ENCODE measurements at regions not wholly inside any gene's neighbourhood (a gene's known extent, or its start where the extent isn't known, plus 50 kb on each side); places are given as distances from the start of the nearest gene placed in this dataset.

DNA sequence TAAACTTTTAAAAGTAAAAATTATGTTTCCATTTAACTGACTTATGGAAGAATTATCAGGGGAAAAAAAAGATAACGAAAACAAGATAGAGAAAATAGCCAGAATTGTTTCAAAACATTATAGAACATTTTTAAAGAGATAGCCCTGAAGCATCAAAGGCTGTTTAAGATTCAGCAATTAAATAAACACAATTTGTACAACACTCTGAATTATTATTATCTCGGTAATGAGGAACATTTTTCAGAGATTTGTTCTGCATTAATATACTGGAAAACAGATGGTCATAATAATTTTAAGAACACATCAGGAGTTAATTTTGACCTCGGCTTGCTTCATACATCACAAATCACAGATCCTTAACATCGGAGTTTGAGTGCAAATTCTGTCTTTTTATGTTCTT is 643.8 kb downstream of the SORCS1 start:
- ATAC-seq = no peak

DNA sequence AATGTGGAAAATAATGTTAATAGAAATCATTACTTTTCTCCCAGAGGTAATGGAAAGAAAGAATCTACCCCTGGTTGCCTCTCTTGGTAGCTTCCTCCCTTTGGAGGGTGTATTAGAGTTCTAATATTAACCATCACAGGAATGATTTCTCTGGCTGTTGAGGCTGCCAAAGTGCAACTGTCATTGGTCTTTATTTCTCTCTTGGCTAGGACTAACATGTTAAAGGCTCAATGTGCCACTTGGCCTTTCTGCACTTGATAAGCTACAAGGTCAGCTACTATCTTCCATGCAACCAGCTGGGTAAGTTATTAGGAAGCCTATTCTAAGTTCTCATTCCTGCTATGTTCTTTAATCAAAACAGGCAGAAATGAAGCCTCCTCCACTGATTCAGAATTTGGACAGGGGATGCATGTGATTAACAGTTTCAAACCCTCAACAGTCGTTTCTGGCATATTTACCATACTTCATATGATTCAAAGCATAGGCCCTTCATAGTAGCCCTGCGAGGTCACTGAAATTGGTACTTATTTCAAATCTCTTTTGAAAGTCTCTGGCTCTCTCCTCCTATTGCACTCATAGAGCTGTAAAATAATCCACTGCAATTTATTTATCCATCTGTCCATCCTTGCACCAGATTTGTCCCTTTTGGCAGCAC is 645.0 kb downstream of the SORCS1 start:
- ATAC-seq = no peak

DNA sequence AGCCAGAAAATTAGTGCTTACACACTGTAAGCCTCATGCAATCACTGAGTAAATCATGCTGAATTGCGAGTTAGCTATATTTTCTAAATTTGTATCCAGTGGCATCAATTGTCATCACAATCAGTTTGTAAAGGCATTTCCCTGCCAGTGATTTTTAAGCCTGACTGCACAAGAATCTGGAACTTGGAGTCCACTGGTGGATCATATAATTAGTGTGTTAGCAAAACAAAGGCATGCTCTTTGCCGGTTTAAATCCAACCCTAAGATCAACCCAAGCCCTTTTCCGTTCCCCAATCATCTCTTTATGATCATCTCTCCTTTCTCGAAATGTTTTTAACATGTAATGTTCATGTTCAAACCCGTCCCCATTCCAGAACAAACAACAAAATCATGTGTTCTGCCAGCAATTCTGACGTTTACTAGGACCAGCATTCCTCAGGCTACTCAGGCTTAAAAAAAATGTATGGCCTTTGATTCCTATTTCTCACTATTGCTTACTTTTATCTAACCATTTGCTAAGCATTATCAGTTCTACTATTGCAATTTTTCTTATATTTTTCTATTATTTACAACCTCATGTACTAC is 649.2 kb downstream of the SORCS1 start:
- no peak for ATAC-seq

DNA sequence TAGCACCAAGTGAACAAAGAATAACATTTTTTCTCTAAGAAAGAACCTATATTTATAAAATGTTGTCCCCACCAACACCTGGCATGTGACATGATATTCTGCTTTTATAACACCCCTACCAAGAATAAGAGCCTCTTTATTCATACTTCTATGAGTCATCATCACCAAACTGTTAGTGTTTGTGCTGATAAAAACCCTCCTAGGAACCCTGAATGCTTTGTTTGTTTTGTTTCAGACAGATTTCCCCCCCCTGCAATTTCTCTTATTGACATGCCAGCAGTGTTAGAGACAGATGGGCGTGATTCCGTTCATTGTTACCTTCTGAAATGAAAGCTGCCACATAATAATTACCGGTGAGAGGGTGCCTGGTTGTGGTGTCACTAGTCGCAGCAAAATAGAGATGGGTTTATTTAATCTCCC is 651.1 kb downstream of the SORCS1 start:
- no peak for ATAC-seq

DNA sequence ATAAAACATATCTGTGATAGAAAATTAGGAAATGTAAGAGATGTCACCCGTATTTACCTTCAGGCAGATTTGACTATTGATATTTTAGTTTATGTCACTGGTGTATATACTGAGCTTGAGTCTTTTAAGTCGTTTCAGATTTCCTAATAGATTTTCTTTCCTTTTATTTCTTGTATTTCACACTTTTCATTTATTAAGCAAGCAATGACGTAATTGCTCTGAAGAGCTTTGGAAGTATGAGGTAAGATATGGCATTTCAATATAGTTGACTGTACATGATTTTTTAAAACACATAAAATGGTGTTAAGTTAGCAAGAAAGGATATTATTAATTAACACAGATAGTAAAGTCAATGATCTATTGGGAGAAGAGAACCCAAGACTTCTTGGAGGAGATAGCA is 652.6 kb downstream of the SORCS1 start:
- ATAC-seq = no peak

DNA sequence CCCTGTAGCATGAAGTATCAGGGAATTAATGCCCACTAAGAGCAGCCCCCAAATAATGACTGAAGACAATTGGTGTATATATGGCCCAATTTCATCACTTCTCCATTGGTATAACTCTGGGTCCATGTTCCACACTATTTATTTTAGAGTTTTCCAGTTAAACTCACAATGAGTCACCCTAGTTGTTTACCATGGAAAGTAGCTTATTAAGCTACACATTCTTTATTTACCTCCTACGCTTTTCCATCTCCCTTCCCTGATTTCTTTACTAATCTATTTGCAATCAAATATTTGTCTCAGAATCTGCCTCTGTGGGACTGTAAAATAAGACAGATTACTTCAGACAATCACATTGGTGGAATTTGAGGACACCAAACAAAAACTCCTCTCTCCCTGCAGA is 655.6 kb downstream of the SORCS1 start:
- ATAC-seq = no peak

DNA sequence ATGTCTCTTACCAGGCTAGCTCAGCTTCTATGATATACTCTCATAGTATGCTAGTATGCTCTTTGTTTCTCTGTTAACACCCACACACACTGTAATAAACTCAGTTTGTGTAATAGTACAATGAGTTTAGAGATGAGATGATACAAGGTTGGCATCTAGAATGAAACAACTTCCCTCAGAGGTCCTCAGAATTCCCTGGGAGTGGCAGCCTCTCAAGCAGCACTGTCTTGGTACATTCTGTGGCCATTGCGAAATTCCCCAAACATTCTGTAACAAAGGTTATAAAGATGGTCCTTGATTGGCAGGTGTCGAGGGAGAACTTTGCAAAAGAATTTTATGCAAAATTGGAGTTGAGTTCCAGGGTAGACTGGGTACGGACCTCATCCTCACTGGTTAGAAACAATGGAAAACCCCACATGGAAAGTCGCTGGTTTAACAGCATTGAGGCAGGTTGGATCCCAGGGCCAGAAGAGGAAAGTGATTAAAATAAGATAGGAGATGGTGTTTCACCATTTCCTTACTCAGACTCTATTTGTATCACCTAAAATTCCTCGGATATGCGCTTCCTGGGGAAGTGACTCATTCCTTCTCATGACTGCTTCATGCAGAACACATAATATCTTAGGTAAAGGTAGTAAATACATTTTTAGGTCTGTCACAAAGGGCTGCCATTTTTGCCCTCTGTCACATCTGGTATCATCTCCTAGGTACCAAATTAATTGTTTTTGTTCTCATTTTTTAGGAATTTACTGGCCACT is 657.8 kb downstream of the SORCS1 start:
- no peak for ATAC-seq

DNA sequence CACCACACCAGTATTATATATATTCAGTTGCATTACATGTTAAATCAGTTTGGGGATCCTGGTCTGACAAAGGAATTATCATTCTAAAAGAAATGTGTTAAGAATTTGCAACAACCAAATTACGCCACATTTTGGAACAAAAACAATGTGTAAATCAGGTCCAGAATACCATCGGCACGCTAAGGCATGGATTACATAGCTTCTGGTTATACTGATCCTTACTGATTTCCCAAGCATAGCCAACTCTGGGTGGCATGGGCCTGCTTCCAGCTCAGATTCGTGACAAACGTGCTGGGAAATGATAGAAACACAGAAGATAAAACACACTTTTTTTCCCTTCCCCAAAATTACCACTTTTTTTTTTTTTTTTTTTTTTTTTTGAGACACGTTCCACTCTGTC is 660.0 kb downstream of the SORCS1 start:
- no peak for ATAC-seq

DNA sequence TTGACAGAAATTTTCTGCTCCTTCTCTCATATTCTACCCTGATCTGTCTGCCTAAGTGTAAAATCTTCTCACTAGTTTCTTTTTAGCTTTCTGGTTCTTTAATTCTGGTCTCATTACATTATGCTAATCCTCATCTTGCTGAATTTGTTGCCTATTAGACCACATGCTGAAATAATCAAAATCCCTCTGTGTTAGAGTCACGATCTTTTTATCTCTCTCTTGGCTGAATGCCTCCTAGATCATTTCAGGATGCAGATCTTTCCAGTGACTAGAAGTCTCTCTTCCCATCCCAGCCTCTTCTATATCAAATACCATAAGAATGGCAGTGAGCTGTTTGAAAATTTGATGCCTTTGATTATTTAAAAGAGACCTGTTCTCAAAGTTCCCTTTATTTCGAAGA is 661.9 kb downstream of the SORCS1 start:
- ATAC-seq = no peak

DNA sequence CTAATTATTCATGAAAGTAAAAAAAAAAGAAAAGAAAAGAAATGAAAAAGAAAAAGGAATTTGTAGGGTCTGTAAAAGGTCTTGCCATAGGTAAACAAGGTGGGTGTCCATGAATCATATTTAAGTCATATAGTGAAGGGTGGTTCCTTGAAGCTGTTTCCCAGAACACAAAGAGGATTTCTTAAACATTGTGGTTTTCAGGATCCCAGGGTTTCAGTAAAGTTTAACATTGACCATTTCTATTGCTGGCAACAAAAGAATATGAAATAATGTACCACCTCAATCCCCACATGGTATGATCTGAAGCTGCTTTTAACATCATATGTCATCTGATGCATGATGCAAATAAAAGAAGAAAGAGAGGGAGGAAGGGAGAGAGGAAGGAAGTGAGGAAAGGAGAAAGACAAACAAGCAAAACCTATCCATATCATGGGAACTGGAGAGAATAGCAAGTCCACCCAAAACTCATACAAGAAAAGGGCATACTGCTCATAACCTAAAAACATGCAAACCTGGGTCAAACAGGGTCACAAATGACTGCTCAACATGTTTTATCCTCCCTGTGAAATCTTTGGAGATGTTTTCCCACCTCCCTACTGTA is 663.5 kb downstream of the SORCS1 start:
- no peak for ATAC-seq

DNA sequence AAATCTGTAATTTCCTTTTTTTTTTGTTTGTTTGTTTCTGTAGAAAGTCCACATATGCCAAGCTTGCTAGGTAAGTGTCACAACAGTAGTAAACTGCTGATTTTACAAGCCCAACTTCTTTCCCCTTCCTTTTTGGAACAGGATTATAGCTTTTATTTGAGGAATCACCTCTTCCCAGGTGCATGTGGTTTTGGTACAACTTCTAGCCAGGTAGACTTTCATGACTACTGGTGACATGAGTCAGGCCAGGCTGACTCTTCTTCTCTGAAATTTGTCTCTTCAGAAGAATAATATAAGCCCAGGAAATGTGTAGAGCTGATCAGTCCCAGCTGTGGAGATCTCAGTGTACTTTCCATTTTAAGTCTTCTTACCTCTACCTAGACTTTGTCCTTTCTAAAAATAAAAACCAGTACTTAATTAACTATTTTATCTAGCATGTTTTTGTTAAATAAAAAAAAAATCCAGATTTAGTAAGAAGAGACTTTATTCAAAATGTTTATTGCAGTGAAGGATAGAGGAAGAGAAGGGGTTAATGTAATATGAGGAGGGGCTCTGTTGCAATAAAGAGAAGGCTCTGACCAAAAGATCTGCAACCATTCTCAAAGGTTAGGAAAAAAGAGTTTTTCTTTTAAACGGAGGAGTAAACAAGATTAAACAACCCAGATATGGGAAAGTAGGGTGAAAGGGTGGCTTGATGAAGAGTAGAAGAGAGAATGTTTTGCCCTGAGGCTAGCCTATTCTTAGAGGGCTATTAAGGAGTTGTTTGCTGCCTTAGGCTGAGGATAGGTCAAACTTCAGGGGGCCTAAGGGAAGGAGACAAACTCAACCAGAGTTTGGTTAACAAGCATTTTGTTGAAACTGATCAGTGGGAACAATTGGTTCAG is 664.2 kb downstream of the SORCS1 start:
- ATAC-seq = no peak

DNA sequence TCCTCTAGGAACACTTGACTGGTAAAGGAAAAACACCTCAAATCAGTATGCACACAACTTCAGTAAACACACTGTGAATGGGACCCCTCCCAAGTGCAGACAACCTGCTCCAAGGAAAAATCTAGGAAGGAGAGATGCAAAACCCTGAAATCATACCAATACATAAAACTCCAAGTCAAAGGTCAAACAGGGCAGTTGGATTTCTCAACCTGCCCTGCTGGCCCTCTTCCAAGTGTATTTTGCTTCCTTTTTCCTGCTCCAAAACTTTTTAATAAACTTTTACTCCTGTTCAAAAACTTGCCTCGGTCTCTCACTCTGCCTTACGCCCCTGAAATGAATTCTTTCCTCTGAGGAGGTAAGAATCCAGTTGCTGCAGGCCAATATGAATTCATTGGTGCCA is 665.1 kb downstream of the SORCS1 start:
- no peak for ATAC-seq

DNA sequence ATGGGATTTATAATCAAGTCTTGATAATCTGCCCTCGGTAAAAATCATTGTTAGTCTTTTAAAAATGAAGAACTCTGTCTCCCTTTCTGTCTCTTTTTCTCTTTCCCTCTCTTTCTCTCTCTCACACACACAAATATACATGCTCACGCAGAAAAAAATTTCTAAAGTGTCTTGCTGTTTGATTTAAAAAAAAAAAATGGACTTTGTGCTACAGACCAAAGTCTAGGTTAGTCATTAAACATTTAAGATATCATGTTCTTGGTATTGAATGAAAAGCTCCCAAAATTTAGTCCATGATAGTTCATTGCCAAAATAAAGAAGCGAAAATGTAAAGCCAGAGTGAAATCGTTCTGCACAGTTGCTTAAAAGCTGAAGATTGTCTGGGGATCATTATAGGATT is 665.8 kb downstream of the SORCS1 start:
- ATAC-seq = no peak

DNA sequence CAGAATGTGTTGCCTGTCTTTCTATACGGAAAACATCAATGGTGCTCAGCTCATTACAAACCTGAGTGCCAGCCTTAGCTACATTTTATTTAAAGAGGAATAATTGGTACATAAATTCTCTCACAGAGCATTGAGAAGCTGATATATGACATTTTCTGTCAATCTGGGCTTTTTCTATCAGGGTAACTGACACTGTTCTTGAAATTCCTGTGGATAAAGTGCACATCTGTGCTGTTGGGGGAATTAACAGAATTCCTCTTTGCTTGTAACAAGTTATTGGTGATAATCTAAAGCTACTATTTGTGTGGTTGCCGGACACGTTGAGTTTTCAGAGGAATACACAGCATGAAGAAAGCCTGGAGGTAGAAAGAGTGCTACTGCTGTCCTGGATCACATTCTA is 668.6 kb downstream of the SORCS1 start:
- ATAC-seq = no peak

DNA sequence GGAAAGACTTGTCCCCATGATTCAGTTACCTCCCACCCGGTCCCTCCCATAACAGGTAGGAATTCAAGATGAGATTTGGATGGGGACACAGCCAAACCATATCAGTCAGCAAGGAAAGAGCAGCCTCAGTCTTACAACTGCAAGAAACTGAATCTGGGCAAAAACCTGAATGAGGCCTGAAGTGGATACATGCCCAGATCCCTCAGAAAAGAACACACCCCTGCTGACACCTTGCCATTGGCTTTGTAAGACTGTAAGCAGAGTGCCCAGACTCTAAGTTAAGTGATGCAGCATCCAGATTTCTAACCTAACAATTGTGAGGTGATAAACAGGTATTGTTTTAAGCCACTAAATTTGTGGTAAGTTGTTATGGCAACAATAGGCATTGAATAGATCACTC is 670.8 kb downstream of the SORCS1 start:
- no peak for ATAC-seq

DNA sequence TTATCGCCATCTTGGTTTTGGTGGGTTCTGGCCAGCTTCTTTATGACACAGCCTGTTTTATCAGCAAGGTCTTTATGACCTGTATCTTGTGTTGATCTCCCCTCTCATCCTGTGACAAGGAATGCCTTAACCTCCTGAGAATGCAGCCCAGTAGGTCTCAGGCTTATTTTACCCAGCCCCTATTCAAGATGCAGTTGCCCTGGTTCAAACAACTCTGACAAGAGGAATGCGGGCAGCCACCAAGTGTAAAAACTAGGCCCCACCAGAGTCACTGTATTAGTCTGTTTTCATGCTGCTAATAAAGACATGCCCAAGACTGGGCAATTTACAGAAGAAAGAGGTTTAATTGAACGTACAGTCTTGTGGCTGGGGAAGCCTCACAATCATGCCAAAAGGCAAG is 671.3 kb downstream of the SORCS1 start:
- ATAC-seq = no peak

DNA sequence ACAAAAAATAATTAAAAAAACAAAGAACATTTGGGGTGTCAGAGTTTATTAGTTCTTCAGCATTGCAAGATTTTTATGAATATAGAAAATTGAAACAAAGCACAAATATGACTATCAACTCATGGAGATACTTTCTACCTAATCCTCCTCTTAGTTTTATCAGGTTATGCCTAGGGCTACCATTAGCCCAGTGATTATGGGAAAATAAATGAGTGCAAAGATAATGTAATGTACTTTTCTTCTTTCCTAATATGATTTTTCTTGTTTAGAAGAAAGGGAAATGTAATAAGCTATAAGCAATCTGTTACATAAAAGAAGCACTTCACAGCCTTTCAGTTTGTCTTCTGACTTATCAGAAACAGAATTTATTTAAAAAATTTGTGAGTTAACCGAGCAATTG is 676.8 kb downstream of the SORCS1 start:
- no peak for ATAC-seq

DNA sequence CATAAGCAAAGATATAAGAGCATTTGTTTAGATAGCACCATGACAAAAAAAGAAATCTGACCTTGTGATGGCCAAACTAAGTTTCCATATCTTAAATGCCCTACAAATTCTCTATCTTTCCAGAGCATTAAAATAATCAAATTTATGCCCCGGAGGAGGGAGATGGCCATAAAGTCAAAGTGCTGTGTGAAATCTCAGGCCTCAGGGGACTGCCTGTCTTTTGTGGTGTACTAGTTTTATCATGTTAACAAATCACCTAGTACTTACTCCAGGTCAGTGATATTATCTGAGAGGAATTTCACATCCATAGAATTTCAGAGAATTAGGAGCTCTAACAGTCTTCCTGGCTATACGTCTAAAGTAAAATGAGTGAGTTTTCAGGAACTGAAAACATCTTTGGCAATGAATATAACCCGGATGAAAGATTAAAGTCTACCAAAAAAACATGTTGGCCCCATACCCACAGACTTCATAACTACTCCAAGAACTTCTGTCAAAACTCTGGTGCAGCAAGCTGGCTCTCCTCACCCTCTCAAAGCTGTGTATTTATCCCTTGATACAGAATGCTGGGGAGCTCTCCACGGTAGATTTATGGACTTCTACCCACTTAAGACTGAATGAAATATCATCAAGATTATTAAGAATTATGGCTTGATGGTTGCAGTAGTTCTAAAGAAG is 682.8 kb downstream of the SORCS1 start:
- ATAC-seq = no peak

DNA sequence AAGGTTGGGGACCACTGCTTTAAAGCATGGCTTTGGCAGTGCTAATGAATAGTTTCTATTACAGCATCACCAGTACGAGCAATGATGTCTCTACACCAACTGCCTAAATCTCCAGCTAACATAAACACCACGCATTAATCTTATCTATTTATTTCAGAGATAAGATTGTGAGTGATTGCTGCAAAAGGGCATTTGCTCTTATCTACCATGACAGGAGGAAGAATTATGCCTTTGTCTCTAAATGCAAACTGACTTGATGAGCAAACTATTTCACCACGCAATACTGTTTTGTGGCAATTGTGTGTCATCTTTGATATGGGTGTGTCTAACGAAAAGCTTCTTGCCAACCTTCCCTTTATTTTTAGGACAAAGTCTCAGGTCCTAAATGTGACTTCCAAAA is 684.9 kb downstream of the SORCS1 start:
- ATAC-seq = no peak

DNA sequence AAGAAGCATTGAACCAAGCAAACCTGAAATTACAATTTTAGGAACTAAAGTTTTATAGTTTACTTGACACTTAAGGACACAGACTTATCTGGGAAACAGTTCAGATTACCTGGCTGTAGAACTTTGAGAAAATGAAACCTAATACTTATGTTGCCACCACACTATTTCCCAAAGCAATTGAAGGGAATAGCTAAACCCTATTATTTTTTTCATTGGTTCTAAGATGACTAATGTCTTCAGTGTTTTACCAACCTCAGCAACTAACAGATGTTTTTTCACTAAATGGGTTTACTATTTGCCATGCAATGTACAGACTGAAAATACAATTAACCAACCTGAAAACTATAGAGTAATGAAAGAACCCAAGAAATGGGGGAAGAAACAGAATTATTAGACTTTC is 689.6 kb downstream of the SORCS1 start:
- no peak for ATAC-seq

DNA sequence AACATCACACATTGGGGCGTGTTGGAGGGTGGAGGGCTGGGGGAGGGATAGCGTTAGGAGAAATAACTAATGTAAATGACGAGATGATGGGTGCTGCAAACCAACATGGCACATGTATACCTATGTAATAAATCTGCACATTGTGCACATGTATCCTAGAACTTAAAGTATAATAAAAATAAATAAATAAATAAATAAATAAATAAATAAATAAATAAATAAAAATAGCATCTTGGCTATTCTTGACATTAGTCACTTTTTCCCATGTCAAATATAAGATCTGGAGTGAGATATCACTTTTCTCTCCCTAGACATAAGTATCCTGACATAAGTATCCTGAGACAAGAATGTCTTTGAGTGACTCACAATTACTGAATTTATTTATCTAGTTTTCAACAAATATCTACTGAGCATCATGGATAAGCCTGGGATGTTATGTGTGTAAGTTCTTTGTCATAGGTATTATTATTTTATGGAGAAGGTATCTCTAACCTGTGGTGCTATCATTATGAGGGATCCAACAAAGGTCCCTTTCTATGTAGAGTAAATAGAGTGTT is 691.3 kb downstream of the SORCS1 start:
- ATAC-seq = no peak

DNA sequence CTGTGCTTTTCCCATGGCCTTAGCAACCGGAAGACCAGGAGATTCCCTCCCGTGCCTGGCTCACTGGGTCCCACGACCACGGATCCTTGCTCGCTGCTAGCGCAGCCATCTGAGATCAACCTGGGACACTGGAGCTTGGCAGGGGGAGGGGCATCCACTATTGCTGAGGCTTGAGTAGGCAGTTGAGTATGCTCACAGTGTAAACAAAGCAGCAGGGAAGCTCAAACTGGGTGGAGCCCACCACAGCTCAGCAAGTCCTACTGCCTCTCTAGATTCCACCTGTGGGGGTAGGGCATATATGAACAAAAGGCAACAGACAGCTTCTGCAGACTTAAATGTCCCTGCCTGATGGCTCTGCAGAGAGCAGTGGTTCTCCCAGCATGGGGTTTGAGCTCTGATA is 697.0 kb downstream of the SORCS1 start:
- ATAC-seq = no peak

Data from activated CD4-positive, CD25-positive, alpha-beta regulatory T cell treated with anti-CD3 and anti-CD28 coated beads, Interleukin-2, amount 50 U/mL, for 24 hours (primary cell).